Renal pelvis (tissue), 1 donor: ENCODE measurements at regions not wholly inside any gene's neighbourhood (a gene's known extent, or its start where the extent isn't known, plus 50 kb on each side); places are given as distances from the start of the nearest gene placed in this dataset.
"Not testable (repeated sequence)": the region's sequence is repeated elsewhere in the genome, so short reads cannot be mapped to it uniquely, and the experiment has no call there.

Experiments
- DNase-seq: peaks from one replicate; pipeline ENCODE4 v3.0.0-alpha.2; 2013

- DNase-seq, result no peak
These were observed 409.4 kb downstream of the SH2D4B start for GRCh38 chr10:80946957-80947726.

- no peak for DNase-seq
These were observed 412.1 kb downstream of the SH2D4B start for GRCh38 chr10:80949785-80950184.

GRCh38 chr10:80952436-80952835 is 414.7 kb downstream of the SH2D4B start:
- DNase-seq, result no peak

GRCh38 chr10:80957161-80957560 is 419.5 kb downstream of the SH2D4B start:
- no peak for DNase-seq

- no peak for DNase-seq
These were observed 426.5 kb downstream of the SH2D4B start for GRCh38 chr10:80964179-80964578.

- DNase-seq, result no peak
These were observed 427.4 kb downstream of the SH2D4B start for GRCh38 chr10:80964955-80965614.

GRCh38 chr10:80966326-80966986 is 428.8 kb downstream of the SH2D4B start:
- no peak for DNase-seq

- not testable (repeated sequence) for DNase-seq
These were observed 429.7 kb downstream of the SH2D4B start for GRCh38 chr10:80967357-80967756.

GRCh38 chr10:80968903-80969302 is 431.2 kb downstream of the SH2D4B start:
- DNase-seq, result no peak

- no peak for DNase-seq
These were observed 433.8 kb downstream of the SH2D4B start for GRCh38 chr10:80971461-80971860.

GRCh38 chr10:80976658-80977057 is 439.0 kb downstream of the SH2D4B start:
- DNase-seq, result no peak

- DNase-seq, result no peak
These were observed 447.4 kb downstream of the SH2D4B start for GRCh38 chr10:80985102-80985501.

GRCh38 chr10:80986596-80986995 is 448.9 kb downstream of the SH2D4B start:
- DNase-seq, result no peak

GRCh38 chr10:80988755-80989154 is 451.1 kb downstream of the SH2D4B start:
- no peak for DNase-seq

- DNase-seq, result no peak
These were observed 459.0 kb downstream of the SH2D4B start for GRCh38 chr10:80996615-80997193.

GRCh38 chr10:81000781-81001180 is 463.1 kb downstream of the SH2D4B start:
- DNase-seq, result no peak

- DNase-seq, result no peak
These were observed 464.7 kb downstream of the SH2D4B start for GRCh38 chr10:81002382-81002781.

- no peak for DNase-seq
These were observed 470.2 kb downstream of the SH2D4B start for GRCh38 chr10:81007872-81008271.

- peak; percentile 68 for DNase-seq
These were observed 471.0 kb downstream of the SH2D4B start for GRCh38 chr10:81008726-81009125.

GRCh38 chr10:81009296-81009695 is 471.6 kb downstream of the SH2D4B start:
- no peak for DNase-seq

- no peak for DNase-seq
These were observed 476.1 kb downstream of the SH2D4B start for GRCh38 chr10:81013771-81014170.

GRCh38 chr10:81019029-81019890 is 481.6 kb downstream of the SH2D4B start:
- DNase-seq, result peak; percentile 54
